SK-MEL-5 (cell line): ENCODE measurements at regions not wholly inside any gene's neighbourhood (a gene's known extent, or its start where the extent isn't known, plus 50 kb on each side); places are given as distances from the start of the nearest gene placed in this dataset.

Experiments used
- DNase-seq: peaks from one replicate; pipeline ENCODE4 v3.0.0-alpha.2; 2016; ENCODE audit warnings: low read depth, low spot score
- in situ Hi-C: cut with HindIII; loops from 2 replicates; pipeline ENCODE4 v1.10.0; 2016; ENCODE audit warnings: low sequenced_read_pairs, high pct_unique_total_duplicates, low pct_unique_long_range_greater_than_20kb

DNA sequence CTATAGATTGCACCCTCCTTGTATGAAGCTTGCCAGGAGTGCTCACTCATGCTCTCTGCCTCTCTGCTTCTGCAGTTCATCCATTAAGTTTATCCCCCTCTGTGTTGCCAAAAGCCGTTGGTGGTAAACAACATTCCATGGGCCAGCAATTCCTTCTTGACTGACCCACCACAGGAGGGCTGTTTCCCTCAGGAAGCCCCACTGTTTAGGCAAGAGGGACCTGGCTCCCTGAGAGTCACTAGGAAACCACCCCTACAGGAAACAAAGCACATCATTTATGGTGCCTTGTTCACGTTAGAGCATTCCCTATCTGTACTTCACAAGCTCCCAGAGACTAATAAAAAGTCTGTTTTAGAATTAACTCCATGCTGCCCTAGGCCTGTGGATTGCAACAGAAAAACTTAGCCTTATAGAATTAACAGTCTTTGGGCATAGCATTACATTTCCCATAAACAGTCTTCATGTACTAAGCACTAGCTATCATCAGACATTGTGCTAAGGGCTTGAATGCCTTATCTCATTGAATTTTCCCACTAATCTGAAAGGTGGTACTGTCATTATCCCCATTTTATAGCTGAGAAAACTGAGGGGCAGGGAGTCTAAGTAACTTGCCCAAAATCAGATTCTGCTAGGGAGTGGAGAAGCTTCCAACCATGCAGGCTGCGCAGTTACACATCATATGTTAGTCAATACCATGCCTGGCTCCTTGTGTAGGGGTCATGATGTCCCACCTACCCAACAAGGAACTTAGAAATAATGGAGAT is 149.9 kb downstream of the SHQ1 start:
- in situ Hi-C loops: no loop called here
- peak; percentile 22 for DNase-seq

- in situ Hi-C loops: no loop called here
- DNase-seq: no peak
Measured at GRCh38 chr3:72697717-72698116, 150.5 kb downstream of the SHQ1 start.

DNA sequence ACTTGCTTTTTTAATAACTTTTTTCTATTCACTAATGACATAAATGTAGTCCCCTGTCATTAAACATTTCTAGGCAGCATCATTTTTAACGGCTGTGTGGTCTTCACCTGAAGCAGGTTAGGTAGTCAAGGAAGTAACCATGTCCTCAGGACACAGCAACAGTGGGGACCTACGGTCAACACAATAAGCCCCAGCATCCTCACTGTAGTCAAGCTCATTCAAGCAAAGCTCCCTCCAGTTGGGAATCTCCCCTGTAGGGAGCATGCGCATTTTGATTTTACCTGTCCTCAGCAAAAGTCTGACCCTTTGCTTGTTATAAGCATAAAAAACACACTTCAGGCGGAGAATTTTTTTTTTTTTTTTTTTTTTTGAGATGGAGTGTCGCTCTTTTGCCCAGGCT is 151.4 kb downstream of the SHQ1 start:
- in situ Hi-C loops: no loop called here
- no peak for DNase-seq

- in situ Hi-C loops: no loop called here
- DNase-seq: no peak
Measured at GRCh38 chr3:72694398-72694797, 153.8 kb downstream of the SHQ1 start.

- no peak for DNase-seq
- in situ Hi-C loops: no loop called here
Measured at GRCh38 chr3:72692990-72693389, 155.3 kb downstream of the SHQ1 start.

DNA sequence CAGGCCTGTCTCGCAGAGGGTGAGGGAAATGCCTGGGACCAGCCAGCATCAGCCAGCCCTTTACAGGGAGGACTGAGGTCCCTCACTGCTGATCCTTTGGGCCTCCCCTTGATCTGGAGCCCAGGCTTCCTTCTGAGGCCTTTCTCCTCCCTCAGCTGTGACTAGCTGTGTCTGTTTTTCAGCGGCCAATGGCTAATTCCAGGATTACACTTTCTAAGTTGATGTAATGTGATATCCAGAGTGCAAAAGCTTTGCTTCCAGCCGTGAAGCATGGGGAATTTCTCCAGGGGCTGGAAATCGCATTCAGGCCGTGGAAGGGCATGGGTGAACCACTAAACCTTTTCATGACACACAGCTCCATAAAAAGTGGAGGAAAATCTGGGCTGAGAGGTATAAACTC is 157.6 kb downstream of the SHQ1 start:
- no peak for DNase-seq

DNA sequence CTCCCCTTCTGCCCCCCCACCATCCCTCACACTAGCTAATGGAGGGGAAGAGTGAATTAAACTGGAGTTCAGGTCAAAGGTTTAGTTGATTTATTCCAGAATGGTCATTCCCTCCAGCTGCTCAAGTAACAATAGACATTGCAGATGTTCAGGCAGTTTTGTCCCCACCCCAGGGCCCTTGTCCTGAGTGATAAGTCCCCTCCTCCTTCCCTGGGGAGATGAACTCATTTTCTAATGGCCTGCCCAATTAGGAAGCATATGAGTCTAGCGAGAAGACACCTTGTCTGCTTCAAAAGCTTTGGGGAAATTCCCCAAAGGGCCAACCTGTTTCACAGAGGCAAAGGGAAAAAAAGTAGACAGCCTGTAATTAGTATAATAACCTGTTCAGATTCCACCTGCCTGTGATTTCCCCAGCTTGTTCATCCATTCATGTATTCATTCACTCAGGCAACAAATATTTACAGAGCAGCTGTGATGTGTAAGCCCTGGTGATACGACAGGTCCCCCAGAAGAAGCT is 165.3 kb downstream of the SHQ1 start:
- in situ Hi-C loops: no loop called here

More for the DNA sequence above, 157.6 kb downstream of the SHQ1 start:
- in situ Hi-C loops: no loop called here

GRCh38 chr3:72681598-72681997 is 166.6 kb downstream of the SHQ1 start:
- no peak for DNase-seq
- in situ Hi-C loops: no loop called here

More for the DNA sequence above, 165.3 kb downstream of the SHQ1 start:
- DNase-seq: no peak

DNA sequence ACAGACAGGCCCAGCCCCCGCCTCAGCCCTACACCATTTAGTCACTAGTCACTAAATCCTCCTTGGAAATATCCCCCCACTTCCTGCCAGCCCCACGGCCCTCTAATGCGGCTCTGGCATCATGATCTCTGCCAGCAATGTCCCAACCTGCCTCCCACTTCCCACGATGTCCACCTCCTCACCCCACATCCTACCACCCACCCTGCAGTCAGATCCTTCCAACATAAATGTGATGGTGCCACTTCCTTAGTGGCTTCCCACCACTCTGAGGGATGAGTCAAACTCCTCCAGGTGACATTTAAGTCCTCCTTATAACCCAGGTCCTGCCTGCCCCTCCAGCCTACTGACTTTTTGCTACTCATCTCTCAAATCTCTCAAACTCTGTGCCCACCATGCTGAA is 167.5 kb downstream of the SHQ1 start:
- in situ Hi-C loops: no loop called here
- DNase-seq: no peak

GRCh38 chr3:72679540-72680198 is 168.6 kb downstream of the SHQ1 start:
- DNase-seq: no peak

GRCh38 chr3:72678867-72679266 is 169.4 kb downstream of the SHQ1 start:
- no peak for DNase-seq
- in situ Hi-C loops: no loop called here

More at GRCh38 chr3:72679540-72680198, 168.6 kb downstream of the SHQ1 start:
- in situ Hi-C loops: no loop called here

DNA sequence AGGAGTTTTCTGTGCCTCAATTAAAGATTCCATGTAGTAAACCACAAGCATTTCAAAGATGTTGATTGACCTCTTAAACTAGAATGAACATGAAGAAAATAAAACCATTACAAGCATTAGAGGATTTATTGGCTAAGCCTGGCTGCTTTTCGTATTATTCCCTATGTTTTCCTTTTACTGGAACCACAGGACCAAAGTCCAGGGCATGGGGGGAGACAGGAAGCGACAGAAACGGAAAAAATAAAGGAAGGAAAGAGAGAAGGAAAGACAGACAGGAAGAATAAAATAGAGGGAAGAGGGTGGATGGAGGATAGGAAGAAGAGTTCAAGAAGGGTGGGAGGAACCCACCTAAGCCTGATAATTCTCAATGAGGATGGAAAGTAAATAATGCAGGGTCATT is 169.9 kb downstream of the SHQ1 start:
- DNase-seq: no peak
- in situ Hi-C loops: no loop called here

DNA sequence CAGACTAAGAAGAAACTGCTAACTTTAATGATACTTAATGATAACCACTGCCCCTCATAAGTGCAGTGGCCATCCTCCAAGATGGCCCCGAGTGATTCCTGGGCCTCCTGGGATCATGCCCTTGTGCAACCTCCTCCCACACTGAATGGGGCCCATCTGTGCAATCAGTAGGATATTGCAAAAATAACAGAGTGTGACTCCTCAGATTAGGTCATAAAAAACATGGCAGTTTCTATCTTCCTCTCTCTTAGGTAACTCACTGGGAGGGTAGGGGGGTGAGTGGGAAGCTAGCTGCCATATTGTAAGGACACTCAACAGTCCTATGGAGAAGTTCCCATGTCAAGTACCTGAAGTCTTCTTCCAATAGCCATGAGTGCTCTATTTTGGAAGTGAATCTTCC is 173.0 kb downstream of the SHQ1 start:
- in situ Hi-C loops: no loop called here
- DNase-seq: no peak

DNA sequence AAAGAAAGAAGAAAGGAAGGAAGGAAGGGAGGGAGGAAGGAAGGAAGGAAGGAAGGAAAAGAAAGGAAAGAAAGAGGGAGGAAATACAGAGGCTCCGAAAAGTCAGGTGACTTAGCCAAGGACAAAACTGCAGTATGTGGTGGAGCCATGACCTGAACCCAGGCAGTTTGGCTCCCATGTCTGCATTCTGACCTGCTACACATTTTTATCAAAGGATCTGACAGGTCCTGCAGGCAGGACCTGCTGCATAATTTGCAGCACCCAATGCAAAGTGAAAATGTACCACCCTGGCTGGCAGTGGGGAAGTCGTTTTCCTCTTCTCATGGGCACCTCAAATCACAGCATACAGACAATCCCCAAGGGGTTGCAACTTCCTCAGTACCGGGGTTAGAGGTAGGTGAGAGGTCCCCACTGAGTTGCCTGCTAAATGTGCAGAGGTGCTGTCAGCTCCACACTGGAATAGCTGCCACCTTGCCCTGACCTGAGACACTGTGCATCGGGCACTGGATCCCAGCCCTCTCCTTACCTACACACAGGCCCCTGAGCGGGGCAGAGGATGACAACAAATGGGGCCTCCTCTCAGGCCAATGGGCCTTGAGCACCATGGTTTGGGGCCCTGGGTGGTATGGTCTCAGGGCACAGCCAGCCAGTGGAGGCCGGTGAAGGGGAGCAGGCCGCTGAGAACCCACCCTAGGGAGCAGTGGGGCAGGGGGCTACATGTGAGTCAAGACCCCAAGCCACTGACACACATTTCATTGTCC is 175.1 kb downstream of the SHQ1 start:
- in situ Hi-C loops: no loop called here
- no peak for DNase-seq

- in situ Hi-C loops: no loop called here
- no peak for DNase-seq
Measured at GRCh38 chr3:72669224-72669623, 179.0 kb downstream of the SHQ1 start.

DNA sequence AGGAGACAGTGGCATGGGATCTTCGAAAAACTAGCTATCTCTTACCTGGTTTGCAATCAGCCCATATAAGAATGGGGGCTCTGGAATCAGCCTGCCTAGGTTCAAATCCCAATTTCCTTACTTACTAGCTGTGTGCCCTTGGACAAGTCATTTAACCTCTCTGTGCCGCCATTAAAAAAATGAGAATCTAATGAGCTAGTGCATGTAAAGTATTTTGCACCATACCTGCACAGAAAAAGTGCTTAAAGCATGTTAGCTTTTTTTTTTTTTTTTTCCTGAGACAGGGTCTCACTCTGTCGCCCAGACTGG is 181.8 kb downstream of the SHQ1 start:
- in situ Hi-C loops: no loop called here
- DNase-seq: no peak

DNA sequence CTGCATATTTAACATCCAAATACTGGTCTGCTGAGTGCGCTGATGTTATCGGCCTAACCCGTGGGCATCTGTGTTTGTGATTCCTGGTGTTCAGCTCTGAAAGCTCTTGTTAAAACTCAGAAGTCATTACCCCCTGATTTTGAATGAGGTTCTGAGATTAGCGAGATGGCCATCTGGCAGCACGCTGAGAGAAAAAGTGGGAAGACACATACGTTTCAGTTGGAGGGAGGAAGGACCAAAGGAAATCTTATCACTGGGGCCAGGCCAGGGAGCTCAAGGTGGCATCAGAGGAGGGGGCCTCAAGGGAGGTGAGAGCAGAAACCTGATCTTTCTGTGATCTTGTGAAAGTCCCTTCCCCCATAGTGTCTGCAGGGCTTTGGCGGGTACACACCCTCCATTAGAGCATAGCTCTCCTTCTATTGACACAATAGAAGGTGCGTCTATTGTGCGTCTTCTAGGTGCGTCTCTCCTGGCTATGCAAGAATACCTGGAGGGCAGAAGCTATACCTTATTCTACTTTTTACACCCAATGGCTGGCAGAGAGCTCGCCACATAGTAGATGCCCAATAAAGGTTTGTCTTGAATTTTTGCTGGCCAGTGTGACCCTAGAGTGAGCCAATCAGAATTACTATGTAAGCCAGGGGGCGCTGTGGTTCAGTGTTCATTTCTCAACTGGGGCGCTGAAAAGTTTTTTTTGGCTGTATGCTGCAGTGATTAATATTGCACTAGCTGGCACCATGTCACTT is 182.4 kb downstream of the SHQ1 start:
- in situ Hi-C loops: no loop called here
- peak; percentile 59 for DNase-seq

GRCh38 chr3:72665103-72665502 is 183.1 kb downstream of the SHQ1 start:
- no peak for DNase-seq
- in situ Hi-C loops: no loop called here
